ENCODE measurements at regions not wholly inside any gene's neighbourhood (a gene's known extent, or its start where the extent isn't known, plus 50 kb on each side); places are given as distances from the start of the nearest gene placed in this dataset.
"Not testable (repeated sequence)": the region's sequence is repeated elsewhere in the genome, so short reads cannot be mapped to it uniquely, and the experiment has no call there.

- Histone ChIP-seq H3K27me3 (replicated peaks; ENCODE audit: insufficient read depth) (no peaks in the 10 kb centered on the region), H3K9me3 (no peaks in the 10 kb centered on the region), H3K36me3 (no peaks in the 10 kb centered on the region), H3K27ac (no peak overlapping the region), H3K4me1 (replicated peaks) (no peaks in the 10 kb centered on the region), H3K4me3 (no peak overlapping the region)
- TF ChIP-seq, protein P1, sequence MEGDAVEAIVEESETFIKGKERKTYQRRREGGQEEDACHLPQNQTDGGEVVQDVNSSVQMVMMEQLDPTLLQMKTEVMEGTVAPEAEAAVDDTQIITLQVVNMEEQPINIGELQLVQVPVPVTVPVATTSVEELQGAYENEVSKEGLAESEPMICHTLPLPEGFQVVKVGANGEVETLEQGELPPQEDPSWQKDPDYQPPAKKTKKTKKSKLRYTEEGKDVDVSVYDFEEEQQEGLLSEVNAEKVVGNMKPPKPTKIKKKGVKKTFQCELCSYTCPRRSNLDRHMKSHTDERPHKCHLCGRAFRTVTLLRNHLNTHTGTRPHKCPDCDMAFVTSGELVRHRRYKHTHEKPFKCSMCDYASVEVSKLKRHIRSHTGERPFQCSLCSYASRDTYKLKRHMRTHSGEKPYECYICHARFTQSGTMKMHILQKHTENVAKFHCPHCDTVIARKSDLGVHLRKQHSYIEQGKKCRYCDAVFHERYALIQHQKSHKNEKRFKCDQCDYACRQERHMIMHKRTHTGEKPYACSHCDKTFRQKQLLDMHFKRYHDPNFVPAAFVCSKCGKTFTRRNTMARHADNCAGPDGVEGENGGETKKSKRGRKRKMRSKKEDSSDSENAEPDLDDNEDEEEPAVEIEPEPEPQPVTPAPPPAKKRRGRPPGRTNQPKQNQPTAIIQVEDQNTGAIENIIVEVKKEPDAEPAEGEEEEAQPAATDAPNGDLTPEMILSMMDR (IDR thresholded peaks at IDR 0.05) = no peak
- TF ChIP-seq POLR2A (IDR thresholded peaks at IDR 0.05) (no peak), POLR2AphosphoS5 (IDR thresholded peaks at IDR 0.05) (no peak)
- no peak for DNase-seq (ENCODE audit: low spot score)
- intact Hi-C loops (cut with DNase I) = no loop called here
- 99% methylated on average over 2 of the region's 2 CpGs for WGBS
Measured at GRCh38 chr14:82963756-82964155, 1430.1 kb upstream of the SEL1L start.

DNA sequence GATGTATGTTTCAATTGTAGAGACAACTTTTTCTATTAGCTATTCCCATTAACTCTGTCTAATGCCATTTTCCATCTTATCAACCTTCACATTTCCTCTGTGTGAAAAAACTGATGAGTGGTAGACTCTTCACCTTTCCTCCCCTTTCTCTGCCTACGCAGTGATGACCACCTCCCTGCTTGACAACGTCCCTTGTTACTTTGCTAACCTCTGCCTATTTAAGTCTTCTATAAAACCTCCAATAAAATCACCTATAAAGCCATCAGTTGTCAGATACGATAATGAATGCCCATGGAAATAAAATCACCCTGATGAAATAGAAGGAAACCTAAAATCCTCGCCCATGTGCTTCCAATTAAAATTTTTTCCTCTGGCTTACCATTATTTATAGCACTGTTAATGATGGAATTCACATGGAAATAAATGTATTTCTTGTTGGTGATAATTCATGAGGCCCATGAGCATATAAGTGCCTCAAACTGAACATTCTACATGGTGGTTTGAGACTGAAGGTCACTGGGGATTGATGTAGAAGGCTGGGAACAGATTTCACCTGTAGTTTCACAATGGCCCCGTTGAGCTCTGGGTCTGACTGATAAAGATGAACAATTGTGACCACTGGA is 1454.0 kb upstream of the SEL1L start:
- TF ChIP-seq, protein P1 (IDR thresholded peaks at IDR 0.05) = no peak
- TF ChIP-seq POLR2A (IDR thresholded peaks at IDR 0.05) (no peak), POLR2AphosphoS5 (IDR thresholded peaks at IDR 0.05) (no peak)
- H3K9me3 ChIP-seq = no peaks in the 10 kb centered on the region
- intact Hi-C loops (cut with DNase I) = no loop called here
- no peak overlapping the region for H3K27ac ChIP-seq
- WGBS = 30% methylated on average over 5 of the region's 5 CpGs
- DNase-seq (ENCODE audit: low spot score) = no peak
- no peaks in the 10 kb centered on the region for H3K36me3 ChIP-seq
- no peaks in the 10 kb centered on the region for H3K27me3 ChIP-seq (replicated peaks; ENCODE audit: insufficient read depth)
- no peak overlapping the region for H3K4me3 ChIP-seq
- no peaks in the 10 kb centered on the region for H3K4me1 ChIP-seq (replicated peaks)

DNA sequence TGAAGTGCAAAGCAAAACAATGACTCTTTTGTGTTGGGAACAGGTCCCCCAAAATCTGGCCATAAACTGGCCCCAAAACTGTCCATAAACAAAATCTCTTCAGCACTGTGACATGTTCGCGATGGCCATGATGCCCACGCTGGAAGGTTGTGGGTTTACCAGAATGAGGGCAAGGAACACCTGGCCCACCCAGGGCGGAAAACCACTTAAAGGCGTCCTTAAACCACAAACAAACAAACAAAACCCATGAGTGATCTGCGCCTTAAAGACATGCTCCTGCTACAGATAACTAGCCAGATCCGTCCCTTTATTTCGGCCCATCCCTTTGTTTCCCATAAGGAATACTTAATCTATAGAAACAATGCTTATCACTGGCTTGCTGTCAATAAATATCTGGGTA is 1460.9 kb upstream of the SEL1L start:
- DNase-seq (ENCODE audit: low spot score); H3K9me3 ChIP-seq; H3K27me3 ChIP-seq (replicated peaks; ENCODE audit: insufficient read depth); H3K4me3 ChIP-seq; H3K36me3 ChIP-seq; H3K27ac ChIP-seq; intact Hi-C loops (cut with DNase I); H3K4me1 ChIP-seq (replicated peaks): not testable (repeated sequence)
- 84% methylated on average over 8 of the region's 8 CpGs for WGBS

- intact Hi-C loops (cut with DNase I) = no loop called here
- Histone ChIP-seq H3K27me3 (replicated peaks; ENCODE audit: insufficient read depth) (no peaks in the 10 kb centered on the region), H3K9me3 (no peaks in the 10 kb centered on the region), H3K4me3 (no peak overlapping the region), H3K36me3 (no peaks in the 10 kb centered on the region), H3K27ac (no peak overlapping the region), H3K4me1 (replicated peaks) (no peaks in the 10 kb centered on the region)
- no peak for DNase-seq (ENCODE audit: low spot score)
- TF ChIP-seq POLR2A (IDR thresholded peaks at IDR 0.05) = no peak
- TF ChIP-seq POLR2AphosphoS5 (IDR thresholded peaks at IDR 0.05) = no peak
- TF ChIP-seq, protein P1 (IDR thresholded peaks at IDR 0.05) = no peak
Measured at GRCh38 chr14:82999802-83000201, 1466.1 kb upstream of the SEL1L start.

DNA sequence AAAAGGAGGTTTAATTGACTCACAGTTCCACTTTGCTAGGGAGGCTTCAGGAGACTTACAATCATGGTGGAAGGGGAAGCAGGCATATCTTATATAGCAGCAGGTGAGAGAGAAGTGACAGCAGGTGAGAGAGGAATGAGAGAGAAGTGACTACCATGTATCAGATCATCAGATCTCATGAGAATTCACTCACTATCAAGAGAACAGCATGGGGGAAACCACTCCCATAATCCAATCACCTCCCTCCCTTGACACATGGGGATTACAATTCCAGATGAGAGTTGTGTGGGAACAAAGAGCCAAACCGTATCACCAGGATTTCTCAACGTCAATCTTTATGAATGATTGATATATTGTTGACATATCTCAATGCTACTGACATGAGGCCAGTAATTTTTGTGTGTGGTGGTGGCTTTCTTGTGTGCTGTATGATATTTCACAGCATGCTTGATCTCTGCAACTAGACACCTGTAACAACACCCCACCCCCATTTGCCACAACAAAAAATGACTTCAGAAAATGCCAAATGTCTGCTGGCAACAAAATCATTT is 1470.9 kb upstream of the SEL1L start:
- H3K9me3 ChIP-seq = no peaks in the 10 kb centered on the region
- H3K27me3 ChIP-seq (replicated peaks; ENCODE audit: insufficient read depth) = no peaks in the 10 kb centered on the region
- TF ChIP-seq POLR2A (IDR thresholded peaks at IDR 0.05) (no peak), POLR2AphosphoS5 (IDR thresholded peaks at IDR 0.05) (no peak)
- TF ChIP-seq, protein P1 (IDR thresholded peaks at IDR 0.05) = no peak
- no peak for DNase-seq (ENCODE audit: low spot score)
- no peaks in the 10 kb centered on the region for H3K36me3 ChIP-seq
- intact Hi-C loops (cut with DNase I) = no loop called here
- 79% methylated on average over 2 of the region's 2 CpGs for WGBS
- H3K4me3 ChIP-seq = no peak overlapping the region
- no peak overlapping the region for H3K27ac ChIP-seq
- no peaks in the 10 kb centered on the region for H3K4me1 ChIP-seq (replicated peaks)

Measured in prostate gland (tissue), 2 donors.